ENCODE measurements at regions not wholly inside any gene's neighbourhood (a gene's known extent, or its start where the extent isn't known, plus 50 kb on each side); places are given as distances from the start of the nearest gene placed in this dataset.

GRCh38 chr12:66916189-66916588 is 237.3 kb upstream of the GRIP1 start:
- H3K9me3 ChIP-seq = no peaks in the 10 kb centered on the region
- H3K27me3 ChIP-seq = no peaks in the 10 kb centered on the region
- H3K4me1 ChIP-seq = no peaks in the 10 kb centered on the region
- H3K27ac ChIP-seq = no peak overlapping the region
- DNase-seq (no peak), ATAC-seq (no peak)
- intact Hi-C loops (cut with DNase I) = no loop called here
- no peak for TF ChIP-seq CTCF (IDR thresholded peaks at IDR 0.05)
- H3K4me3 ChIP-seq = no peak overlapping the region
- WGBS, 2 donors = 66 to 70% methylated on average over 3 of the region's 3 CpGs
- H3K36me3 ChIP-seq = no peaks in the 10 kb centered on the region

DNA sequence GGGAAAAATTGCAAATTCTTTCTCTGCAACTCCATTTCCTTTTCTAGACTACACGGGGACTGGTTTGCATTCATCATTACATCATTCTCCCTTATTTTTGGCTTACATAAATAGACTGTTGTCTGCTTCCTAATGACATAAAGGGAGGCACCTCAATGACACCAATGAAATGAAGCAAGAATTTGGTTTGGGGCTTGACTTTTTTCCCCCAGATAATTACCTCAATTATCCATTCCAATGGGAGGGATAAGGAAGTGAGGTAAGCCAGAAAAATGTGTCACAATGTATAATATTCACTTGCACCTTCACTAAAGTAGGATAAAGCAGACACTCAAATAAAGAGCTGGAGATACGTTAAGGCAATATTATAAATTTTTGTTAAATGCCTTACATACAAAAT is 240.6 kb upstream of the GRIP1 start:
- ATAC-seq (no peak), DNase-seq (no peak)
- 57 to 65% methylated on average over 2 of the region's 2 CpGs for WGBS, 2 donors
- no peak for TF ChIP-seq CTCF (IDR thresholded peaks at IDR 0.05)
- Histone ChIP-seq H3K36me3 (no peaks in the 10 kb centered on the region), H3K27ac (no peak overlapping the region), H3K27me3 (no peaks in the 10 kb centered on the region), H3K9me3 (no peaks in the 10 kb centered on the region), H3K4me1 (no peaks in the 10 kb centered on the region), H3K4me3 (no peak overlapping the region)
- intact Hi-C loops (cut with DNase I) = no loop called here

GRCh38 chr12:66920205-66920604 is 241.3 kb upstream of the GRIP1 start:
- ATAC-seq (no peak), DNase-seq (no peak)
- Histone ChIP-seq H3K27me3 (no peaks in the 10 kb centered on the region), H3K4me1 (no peaks in the 10 kb centered on the region), H3K36me3 (no peaks in the 10 kb centered on the region), H3K27ac (no peak overlapping the region), H3K4me3 (no peak overlapping the region), H3K9me3 (no peaks in the 10 kb centered on the region)
- TF ChIP-seq CTCF (IDR thresholded peaks at IDR 0.05) = no peak
- WGBS, 2 donors = 88 to 89% methylated on average over 3 of the region's 3 CpGs
- intact Hi-C loops (cut with DNase I) = no loop called here

- ATAC-seq = no peak
- TF ChIP-seq CTCF (IDR thresholded peaks at IDR 0.05) = no peak
- intact Hi-C loops (cut with DNase I) = no loop called here
- DNase-seq = no peak
- no peak overlapping the region for H3K4me3 ChIP-seq
- no peaks in the 10 kb centered on the region for H3K36me3 ChIP-seq
- H3K9me3 ChIP-seq = no peaks in the 10 kb centered on the region
- 60 to 69% methylated on average over 1 of the region's 1 CpG for WGBS, 2 donors
- H3K27me3 ChIP-seq = no peaks in the 10 kb centered on the region
- no peaks in the 10 kb centered on the region for H3K4me1 ChIP-seq
- H3K27ac ChIP-seq = no peak overlapping the region
Measured at GRCh38 chr12:66921151-66921550, 242.3 kb upstream of the GRIP1 start.

DNA sequence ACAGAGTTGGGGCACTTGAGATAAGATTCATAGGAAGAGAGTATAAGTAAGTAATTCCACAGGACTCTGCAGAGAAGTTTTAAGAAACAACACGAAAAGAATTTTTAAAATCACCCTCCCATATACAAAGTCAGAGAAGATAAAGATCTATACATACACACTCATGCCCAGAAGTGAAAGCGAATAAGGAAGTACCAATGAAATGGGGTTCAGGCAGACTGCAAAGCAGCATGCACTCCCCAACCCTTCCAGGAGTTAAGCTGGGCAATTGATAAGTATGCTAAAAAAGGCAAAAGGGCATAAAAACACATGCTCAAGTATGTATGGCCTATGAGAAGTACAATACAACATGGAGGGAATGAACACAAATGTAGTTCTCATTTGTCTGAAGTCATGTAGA is 246.2 kb upstream of the GRIP1 start:
- Histone ChIP-seq H3K27me3 (no peaks in the 10 kb centered on the region), H3K9me3 (no peaks in the 10 kb centered on the region), H3K4me1 (no peaks in the 10 kb centered on the region), H3K36me3 (no peaks in the 10 kb centered on the region), H3K27ac (no peak overlapping the region), H3K4me3 (no peak overlapping the region)
- DNase-seq (no peak), ATAC-seq (no peak)
- WGBS, 2 donors = 74 to 81% methylated on average over 2 of the region's 2 CpGs
- no peak for TF ChIP-seq CTCF (IDR thresholded peaks at IDR 0.05)
- intact Hi-C loops (cut with DNase I) = no loop called here

Measured in heart right ventricle (tissue), 16 donors.